Trophoblast cell (in vitro differentiated cells and primary cell): ENCODE measurements at regions not wholly inside any gene's neighbourhood (a gene's known extent, or its start where the extent isn't known, plus 50 kb on each side); places are given as distances from the start of the nearest gene placed in this dataset.

Experiments used
- DNase-seq, 2 donors: peaks; one replicate each; pipeline ENCODE4 v3.0.0-alpha.2; 2016
- H2AFZ ChIP-seq: 2 replicates; pipeline ENCODE4 v1.6.1; 2013; ENCODE audit warnings: low read length, moderate library complexity, mild to moderate bottlenecking; ENCODE audit not compliant: insufficient read depth, poor library complexity
- H2AK5ac ChIP-seq: 2 replicates; pipeline ENCODE4 v1.6.1; 2013; ENCODE audit warnings: mild to moderate bottlenecking, low read length
- H2BK120ac ChIP-seq: 2 replicates; pipeline ENCODE4 v1.6.1; 2013; ENCODE audit warnings: low read length, mild to moderate bottlenecking, moderate library complexity; ENCODE audit not compliant: insufficient read depth, poor library complexity
- H2BK12ac ChIP-seq: 2 replicates; pipeline ENCODE4 v1.6.1; 2013; ENCODE audit warnings: mild to moderate bottlenecking, low read length, moderate library complexity
- H2BK5ac ChIP-seq: 2 replicates; pipeline ENCODE4 v1.6.1; 2013; ENCODE audit warnings: low read length, low read depth, moderate library complexity, mild to moderate bottlenecking; ENCODE audit not compliant: poor library complexity
- H3K14ac ChIP-seq: 2 replicates; pipeline ENCODE4 v1.6.1; 2013; ENCODE audit warnings: mild to moderate bottlenecking, low read length
- H3K18ac ChIP-seq: 2 replicates; pipeline ENCODE4 v1.6.1; 2013; ENCODE audit warnings: mild to moderate bottlenecking, low read length
- H3K23ac ChIP-seq: 2 replicates; pipeline ENCODE4 v1.6.1; 2013; ENCODE audit warnings: low read length
- H3K27ac ChIP-seq: 2 replicates; pipeline ENCODE4 v1.5.1; 2013; ENCODE audit warnings: low read depth, mild to moderate bottlenecking, inconsistent platforms, low read length, moderate library complexity
- H3K27me3 ChIP-seq: 2 replicates; pipeline ENCODE4 v1.6.1; 2013; ENCODE audit warnings: inconsistent platforms, mild to moderate bottlenecking, low read length, moderate library complexity; ENCODE audit not compliant: insufficient read depth
- H3K36me3 ChIP-seq, 2 experiments: 1 replicate in 1 of 2; 2 replicates in 1 of 2; pipeline ENCODE4 v1.6.1; 2013; ENCODE audit warnings: low read length in 2 of 2, mild to moderate bottlenecking in 2 of 2, moderate library complexity in 1 of 2; ENCODE audit not compliant: insufficient read depth in 2 of 2, control insufficient read depth in 1 of 2
- H3K4ac ChIP-seq: 2 replicates; pipeline ENCODE4 v1.6.1; 2013; ENCODE audit warnings: low read depth, mild to moderate bottlenecking, low read length, moderate library complexity
- H3K4me1 ChIP-seq, 2 experiments: 1 replicate in 1 of 2; 2 replicates in 1 of 2; pipeline ENCODE4 v1.6.1; 2013; ENCODE audit warnings: low read length in 2 of 2, mild to moderate bottlenecking in 2 of 2, moderate library complexity in 1 of 2; ENCODE audit not compliant: insufficient read depth in 2 of 2, control insufficient read depth in 1 of 2
- H3K4me2 ChIP-seq: 2 replicates; pipeline ENCODE4 v1.6.1; 2013; ENCODE audit warnings: inconsistent platforms, mild to moderate bottlenecking, low read length, moderate library complexity
- H3K4me3 ChIP-seq: 2 replicates; pipeline ENCODE4 v1.5.1; 2013; ENCODE audit warnings: mild to moderate bottlenecking, low read depth, low read length, inconsistent platforms
- H3K79me1 ChIP-seq: one replicate; pipeline ENCODE4 v1.6.1; 2013; ENCODE audit warnings: low read length
- H3K79me2 ChIP-seq: 2 replicates; pipeline ENCODE4 v1.6.1; 2013; ENCODE audit warnings: low read length, mild to moderate bottlenecking; ENCODE audit not compliant: control insufficient read depth, insufficient read depth, poor library complexity
- H3K9ac ChIP-seq: 2 replicates; pipeline ENCODE4 v1.6.1; 2013; ENCODE audit warnings: mild to moderate bottlenecking, low read length
- H3K9me3 ChIP-seq: 2 replicates; pipeline ENCODE4 v1.6.1; 2013; ENCODE audit warnings: low read depth, mild to moderate bottlenecking, control low read depth, inconsistent platforms, low read length; ENCODE audit not compliant: insufficient read depth
- H4K12ac ChIP-seq: 2 replicates; pipeline ENCODE4 v1.6.1; 2013; ENCODE audit warnings: low read depth, mild to moderate bottlenecking, low read length, moderate library complexity
- H4K8ac ChIP-seq: 2 replicates; pipeline ENCODE4 v1.6.1; 2013; ENCODE audit warnings: low read depth, mild to moderate bottlenecking, low read length, moderate library complexity
- H4K91ac ChIP-seq: one replicate; pipeline ENCODE4 v1.6.1; 2013; ENCODE audit warnings: low read depth, mild to moderate bottlenecking, low read length, moderate library complexity
- WGBS: extraction: QIAGEN DNeasy Blood & Tissue Kit; methylation state at CpG from one replicate; pipeline ENCODE4 v1.1.7; 2013; ENCODE audit warnings: missing lambda C conversion rate; ENCODE audit not compliant: insufficient read length, insufficient coverage; ENCODE audit errors: extremely low coverage; 5-methylcytosine and 5-hydroxymethylcytosine counted together

- no peak overlapping the region for H3K4ac ChIP-seq
- H2AK5ac ChIP-seq, result no peak overlapping the region
- no peak overlapping the region for H4K91ac ChIP-seq
- H3K9ac ChIP-seq, result no peak overlapping the region
- no peak overlapping the region for H3K18ac ChIP-seq
- H3K79me1 ChIP-seq, result no peaks in the 10 kb centered on the region
- no CpG with 5 or more reads among the region's 3 CpGs for WGBS
- no peak overlapping the region for H2BK12ac ChIP-seq
- no peaks in the 10 kb centered on the region for H3K4me1 ChIP-seq
- H2BK120ac ChIP-seq, result no peak overlapping the region
- H3K9me3 ChIP-seq, result no peaks in the 10 kb centered on the region
- no peak overlapping the region for H3K23ac ChIP-seq
- no peak for DNase-seq
- no peak overlapping the region for H4K12ac ChIP-seq
- H3K4me2 ChIP-seq, result no peak overlapping the region
- no peak overlapping the region for H2BK5ac ChIP-seq
- H3K14ac ChIP-seq, result no peak overlapping the region
- H3K27ac ChIP-seq, result no peak overlapping the region
- H2AFZ ChIP-seq, result no peak overlapping the region
- no peaks in the 10 kb centered on the region for H3K79me2 ChIP-seq
- H3K4me3 ChIP-seq, result no peak overlapping the region
- no peaks in the 10 kb centered on the region for H3K27me3 ChIP-seq
- no peaks in the 10 kb centered on the region for H3K36me3 ChIP-seq
- H4K8ac ChIP-seq, result no peak overlapping the region
Observed at GRCh38 chrX:77003956-77004355, 443.2 kb upstream of the FGF16 start.

GRCh38 chrX:77009691-77010090, 437.5 kb upstream of the FGF16 start:
- H2BK5ac ChIP-seq, result no peak overlapping the region
- no peaks in the 10 kb centered on the region for H3K4me1 ChIP-seq
- WGBS, result no CpG with 5 or more reads among the region's 2 CpGs

GRCh38 chrX:77014377-77015372, 432.5 kb upstream of the FGF16 start:
- H2BK120ac ChIP-seq, result no peak overlapping the region
- no peak overlapping the region for H2AK5ac ChIP-seq
- no peak overlapping the region for H2BK5ac ChIP-seq
- H3K9ac ChIP-seq, result no peak overlapping the region
- H3K4me1 ChIP-seq, result no peaks in the 10 kb centered on the region
- no peak overlapping the region for H2BK12ac ChIP-seq
- H3K79me2 ChIP-seq, result no peaks in the 10 kb centered on the region
- H3K27me3 ChIP-seq, result no peaks in the 10 kb centered on the region
- WGBS, result no CpG with 5 or more reads among the region's 9 CpGs
- H3K23ac ChIP-seq, result no peak overlapping the region
- H3K14ac ChIP-seq, result no peak overlapping the region
- H4K8ac ChIP-seq, result no peak overlapping the region
- no peak overlapping the region for H4K12ac ChIP-seq
- H3K4me2 ChIP-seq, result no peak overlapping the region
- no peaks in the 10 kb centered on the region for H3K36me3 ChIP-seq
- no peak overlapping the region for H3K4ac ChIP-seq
- H3K4me3 ChIP-seq, result no peak overlapping the region
- no peaks in the 10 kb centered on the region for H3K79me1 ChIP-seq
- no peak overlapping the region for H3K18ac ChIP-seq
- DNase-seq, result no peak
- no peaks in the 10 kb centered on the region for H3K9me3 ChIP-seq
- H3K27ac ChIP-seq, result no peak overlapping the region
- H2AFZ ChIP-seq, result no peak overlapping the region
- H4K91ac ChIP-seq, result no peak overlapping the region

More at GRCh38 chrX:77009691-77010090, 437.5 kb upstream of the FGF16 start:
- H3K79me1 ChIP-seq, result no peaks in the 10 kb centered on the region
- no peak overlapping the region for H3K9ac ChIP-seq
- no peaks in the 10 kb centered on the region for H3K9me3 ChIP-seq
- no peak overlapping the region for H3K14ac ChIP-seq
- peak in 1 of 2 donors; percentile 0 for DNase-seq
- no peak overlapping the region for H3K4me2 ChIP-seq
- H3K79me2 ChIP-seq, result no peaks in the 10 kb centered on the region
- H4K8ac ChIP-seq, result no peak overlapping the region
- H3K27me3 ChIP-seq, result no peaks in the 10 kb centered on the region
- H3K4ac ChIP-seq, result no peak overlapping the region
- no peak overlapping the region for H3K4me3 ChIP-seq
- H3K23ac ChIP-seq, result no peak overlapping the region
- H3K36me3 ChIP-seq, result no peaks in the 10 kb centered on the region
- H4K12ac ChIP-seq, result no peak overlapping the region
- no peak overlapping the region for H2BK12ac ChIP-seq
- H2BK120ac ChIP-seq, result no peak overlapping the region
- no peak overlapping the region for H2AFZ ChIP-seq
- H4K91ac ChIP-seq, result no peak overlapping the region
- no peak overlapping the region for H3K27ac ChIP-seq
- H2AK5ac ChIP-seq, result no peak overlapping the region
- H3K18ac ChIP-seq, result no peak overlapping the region

GRCh38 chrX:77017093-77017492, 430.1 kb upstream of the FGF16 start:
- Histone ChIP-seq H3K18ac (no peak overlapping the region), H2AFZ (no peak overlapping the region)
- no CpG with 5 or more reads among the region's 3 CpGs for WGBS

More at GRCh38 chrX:77017093-77017492, 430.1 kb upstream of the FGF16 start:
- Histone ChIP-seq H2BK5ac (no peak overlapping the region), H3K9ac (no peak overlapping the region), H3K27ac (no peak overlapping the region), H2BK120ac (no peak overlapping the region), H2BK12ac (no peak overlapping the region), H3K79me1 (no peaks in the 10 kb centered on the region), H4K8ac (no peak overlapping the region), H4K91ac (no peak overlapping the region), H3K79me2 (no peaks in the 10 kb centered on the region), H3K4me1 (no peaks in the 10 kb centered on the region), H3K4me2 (no peak overlapping the region), H3K27me3 (no peaks in the 10 kb centered on the region), H2AK5ac (no peak overlapping the region), H3K36me3 (no peaks in the 10 kb centered on the region), H3K9me3 (no peaks in the 10 kb centered on the region), H3K14ac (no peak overlapping the region), H3K23ac (no peak overlapping the region), H3K4ac (no peak overlapping the region), H4K12ac (no peak overlapping the region), H3K4me3 (no peak overlapping the region)
- DNase-seq, result no peak
